Lower leg skin (tissue), 4 donors: ENCODE measurements at regions not wholly inside any gene's neighbourhood (a gene's known extent, or its start where the extent isn't known, plus 50 kb on each side); places are given as distances from the start of the nearest gene placed in this dataset.

Experiments used
- DNase-seq, 2 donors: peaks; one replicate each; pipeline ENCODE4 v3.0.0-alpha.2; 2019; ENCODE audit warnings: low spot score in 2 of 2
- H3K4me3 ChIP-seq: fragments of 200-600 bp; sonication (generic); 2 replicates; pipeline ENCODE4 v1.5.1; 2017; ENCODE audit warnings: mild to moderate bottlenecking, low read depth; ENCODE audit not compliant: poor library complexity, severe bottlenecking
- POLR2A ChIP-seq, 2 donors: fragments of 450-650 bp; IDR thresholded peaks; one replicate each; pipeline ENCODE4 v1.6.1; 2016 to 2017; ENCODE audit warnings: antibody characterized with exemption in 2 of 2, mild to moderate bottlenecking in 1 of 2, moderate library complexity in 1 of 2
- WGBS, 2 donors: methylation state at CpG; one replicate each; pipeline ENCODE4 v1.1.5; 2018; 5-methylcytosine and 5-hydroxymethylcytosine counted together
- intact Hi-C: fragments of 100-400 bp; cut with DNase I; formaldehyde crosslinking; loops from one replicate; pipeline ENCODE4 v1.15.0; 2023; ENCODE audit warnings: low total_unique reads
- TF ChIP-seq, protein P1 (sequence below), 3 donors: fragments of 450-650 bp; IDR thresholded peaks; one replicate each; pipeline ENCODE4 v1.5.1; 2016; ENCODE audit warnings: antibody characterized with exemption in 3 of 3, mild to moderate bottlenecking in 3 of 3, moderate library complexity in 2 of 3

DNA sequence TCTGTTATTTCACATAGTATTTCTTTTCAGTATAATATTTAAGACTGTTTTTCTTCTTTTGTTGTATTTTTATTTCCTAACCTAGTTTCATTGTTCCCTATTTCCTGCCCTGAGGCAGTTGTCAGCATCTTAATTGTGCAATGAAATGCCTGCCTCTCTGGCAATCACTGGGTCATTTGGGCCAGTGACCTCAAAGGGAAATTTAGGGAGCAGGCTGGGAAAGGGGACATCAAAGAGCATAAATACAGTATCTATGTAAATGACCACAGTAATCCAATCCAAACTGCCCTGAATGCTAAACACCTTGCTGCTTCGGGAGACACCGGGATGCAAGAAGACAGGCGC, 147.8 kb downstream of the TLR5 start:
- intact Hi-C loops, result no loop called here
- WGBS, 2 donors, result 76 to 88% methylated on average over 3 of the region's 3 CpGs
- DNase-seq, result no peak
- TF ChIP-seq, protein P1, sequence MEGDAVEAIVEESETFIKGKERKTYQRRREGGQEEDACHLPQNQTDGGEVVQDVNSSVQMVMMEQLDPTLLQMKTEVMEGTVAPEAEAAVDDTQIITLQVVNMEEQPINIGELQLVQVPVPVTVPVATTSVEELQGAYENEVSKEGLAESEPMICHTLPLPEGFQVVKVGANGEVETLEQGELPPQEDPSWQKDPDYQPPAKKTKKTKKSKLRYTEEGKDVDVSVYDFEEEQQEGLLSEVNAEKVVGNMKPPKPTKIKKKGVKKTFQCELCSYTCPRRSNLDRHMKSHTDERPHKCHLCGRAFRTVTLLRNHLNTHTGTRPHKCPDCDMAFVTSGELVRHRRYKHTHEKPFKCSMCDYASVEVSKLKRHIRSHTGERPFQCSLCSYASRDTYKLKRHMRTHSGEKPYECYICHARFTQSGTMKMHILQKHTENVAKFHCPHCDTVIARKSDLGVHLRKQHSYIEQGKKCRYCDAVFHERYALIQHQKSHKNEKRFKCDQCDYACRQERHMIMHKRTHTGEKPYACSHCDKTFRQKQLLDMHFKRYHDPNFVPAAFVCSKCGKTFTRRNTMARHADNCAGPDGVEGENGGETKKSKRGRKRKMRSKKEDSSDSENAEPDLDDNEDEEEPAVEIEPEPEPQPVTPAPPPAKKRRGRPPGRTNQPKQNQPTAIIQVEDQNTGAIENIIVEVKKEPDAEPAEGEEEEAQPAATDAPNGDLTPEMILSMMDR (IDR thresholded peaks at IDR 0.05), result no peak
- no peak for TF ChIP-seq POLR2A (IDR thresholded peaks at IDR 0.05)
- H3K4me3 ChIP-seq, result no peak overlapping the region

DNA sequence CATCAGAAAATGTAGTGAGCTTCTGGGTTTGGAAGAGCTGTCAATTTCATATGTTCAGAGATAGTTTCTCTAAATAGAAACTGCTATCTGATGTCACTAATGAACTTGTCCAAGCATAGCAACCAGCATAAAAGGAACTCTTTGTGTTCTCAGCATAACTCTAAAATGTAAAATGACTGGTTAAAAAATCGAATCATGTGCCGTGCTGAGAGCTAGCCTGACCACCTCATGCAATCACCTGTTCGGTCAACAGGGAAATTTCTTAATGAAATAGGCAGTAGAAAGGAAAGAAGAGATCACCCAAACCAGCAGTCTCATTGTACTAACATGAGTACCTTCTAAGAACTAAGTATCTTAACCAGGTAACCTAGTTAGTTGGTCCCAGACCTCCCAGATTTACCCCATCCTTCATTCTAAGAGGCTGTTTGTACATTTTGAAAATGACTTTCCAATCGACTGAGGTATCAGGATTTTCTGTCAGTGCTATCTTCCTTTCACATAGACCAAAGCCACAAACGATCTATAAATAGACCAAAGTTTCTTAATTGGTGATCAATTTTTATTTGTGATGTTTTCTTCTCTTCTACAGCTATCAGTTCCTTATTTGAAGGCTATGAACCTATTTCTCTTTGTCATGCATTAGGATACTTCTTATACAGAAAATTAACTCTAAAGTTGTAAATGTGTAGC, 147.3 kb downstream of the TLR5 start:
- WGBS, 2 donors, result 77 to 78% methylated on average over 5 of the region's 5 CpGs
- TF ChIP-seq, protein P1 (IDR thresholded peaks at IDR 0.05), result no peak
- TF ChIP-seq POLR2A (IDR thresholded peaks at IDR 0.05), result no peak
- no peak overlapping the region for H3K4me3 ChIP-seq
- intact Hi-C loops, result no loop called here
- no peak for DNase-seq

DNA sequence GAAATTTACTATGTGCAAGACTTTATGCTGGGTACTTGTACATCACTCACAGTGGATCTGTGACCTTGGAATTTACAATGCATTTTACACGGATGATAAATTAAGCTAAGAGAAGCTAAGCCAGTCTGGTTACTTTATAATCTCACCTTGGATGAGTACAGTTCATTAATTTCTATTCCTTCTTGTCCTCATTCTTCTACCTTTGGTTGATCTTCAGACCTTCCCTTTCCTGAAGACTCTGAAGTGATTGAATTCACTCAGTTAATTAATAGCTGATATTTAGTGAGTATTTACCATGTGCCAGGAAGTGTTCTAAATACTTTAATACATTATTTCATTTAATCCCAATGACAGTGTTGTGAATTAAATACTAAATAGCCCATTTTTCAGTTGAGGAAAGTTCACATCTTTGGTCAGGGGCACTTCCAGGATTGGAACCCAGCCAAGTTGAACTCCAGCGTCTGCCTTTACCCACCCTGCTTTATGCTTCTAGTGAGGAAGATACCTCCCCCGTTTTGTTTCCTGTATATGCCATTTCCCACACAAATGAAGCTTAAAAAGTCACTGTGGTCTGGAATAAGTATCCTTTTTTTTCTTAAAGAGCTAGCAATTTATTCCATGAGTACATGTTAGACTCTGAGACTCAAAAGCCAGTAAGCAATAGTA, 146.6 kb downstream of the TLR5 start:
- no peak for DNase-seq
- intact Hi-C loops, result no loop called here
- no peak for TF ChIP-seq POLR2A (IDR thresholded peaks at IDR 0.05)
- TF ChIP-seq, protein P1 (IDR thresholded peaks at IDR 0.05), result no peak
- 55 to 62% methylated on average over 3 of the region's 3 CpGs for WGBS, 2 donors
- no peak overlapping the region for H3K4me3 ChIP-seq

DNA sequence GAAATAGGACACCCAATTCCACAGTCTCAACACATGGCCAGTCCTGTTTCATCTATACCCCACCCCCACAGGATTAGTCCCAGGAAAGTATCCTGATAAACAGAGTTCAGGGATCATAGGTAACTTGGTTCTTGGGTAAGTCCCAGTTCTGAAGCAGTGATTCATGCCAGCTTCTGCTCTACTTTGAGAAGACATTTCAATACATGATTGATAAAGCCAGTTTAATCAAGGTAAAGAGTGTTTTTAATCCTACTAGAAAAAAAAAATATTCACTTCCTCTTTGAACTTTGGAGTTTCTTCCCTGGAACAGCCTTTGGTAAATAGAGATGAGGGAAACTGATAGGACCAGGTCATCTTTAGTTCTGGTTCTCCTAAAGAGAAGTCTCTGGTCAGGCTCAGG, 142.4 kb downstream of the TLR5 start:
- intact Hi-C loops, result no loop called here
- no peak for DNase-seq
- no peak overlapping the region for H3K4me3 ChIP-seq
- TF ChIP-seq, protein P1 (IDR thresholded peaks at IDR 0.05), result no peak
- TF ChIP-seq POLR2A (IDR thresholded peaks at IDR 0.05), result no peak

DNA sequence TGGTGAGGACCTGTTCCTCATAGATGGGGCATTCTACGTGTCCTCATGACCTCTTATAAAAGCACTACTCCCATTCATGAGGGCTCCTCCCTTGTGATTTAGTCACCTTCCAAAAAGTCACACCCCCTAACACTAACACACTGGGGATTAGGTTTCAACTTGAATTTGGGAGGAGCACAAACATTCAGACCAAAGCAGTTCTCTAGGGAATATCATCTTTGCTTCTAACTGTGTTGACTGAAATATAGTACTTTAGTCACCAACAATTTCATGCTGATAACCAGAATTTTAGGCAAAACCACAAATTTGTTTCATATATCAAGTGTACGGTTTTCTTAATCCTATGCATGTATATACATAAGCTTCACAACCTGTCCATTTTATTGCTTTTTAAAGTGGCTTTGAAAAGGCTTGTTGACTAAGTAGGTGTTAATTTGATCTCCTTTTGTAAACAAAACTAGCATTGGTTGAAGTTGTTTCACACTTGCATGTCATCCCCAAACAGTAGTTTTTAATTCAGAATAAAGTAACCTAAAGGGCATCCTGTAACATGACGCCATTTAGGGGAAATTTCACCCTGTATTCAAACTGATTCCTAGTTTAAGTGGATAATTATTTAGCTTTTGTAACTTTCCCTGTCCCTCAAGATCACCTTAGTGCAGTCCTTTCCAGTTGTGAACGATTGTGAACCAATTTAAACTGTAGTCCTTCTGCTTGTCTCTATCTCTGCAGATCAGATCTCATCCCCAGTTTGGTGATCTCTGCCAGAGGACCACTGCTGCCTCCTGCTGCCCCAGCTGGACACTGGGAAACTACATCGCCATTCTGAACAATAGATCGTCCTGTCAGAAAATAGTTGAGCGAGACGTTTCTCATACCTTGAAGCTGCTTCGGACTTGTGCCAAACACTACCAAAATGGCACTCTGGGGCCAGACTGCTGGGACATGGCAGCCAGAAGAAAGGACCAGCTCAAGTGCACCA, 141.1 kb downstream of the TLR5 start:
- intact Hi-C loops, result no loop called here

More for the DNA sequence above, 141.1 kb downstream of the TLR5 start:
- no peak overlapping the region for H3K4me3 ChIP-seq
- TF ChIP-seq, protein P1 (IDR thresholded peaks at IDR 0.05), result no peak
- no peak for TF ChIP-seq POLR2A (IDR thresholded peaks at IDR 0.05)
- 84% methylated on average over 9 of the region's 9 CpGs for WGBS, 2 donors
- no peak for DNase-seq
